ENCODE measurements at regions not wholly inside any gene's neighbourhood (a gene's known extent, or its start where the extent isn't known, plus 50 kb on each side); places are given as distances from the start of the nearest gene placed in this dataset.

- TF ChIP-seq ZFP3 (CRISPR knock-in tag; IDR thresholded peaks at IDR 0.05) (no peak), ESRRG (CRISPR knock-in tag; IDR thresholded peaks at IDR 0.05) (no peak), TOX (CRISPR knock-in tag; IDR thresholded peaks at IDR 0.05; ENCODE audit: borderline replicate concordance) (no peak), CSDC2 (CRISPR knock-in tag; IDR thresholded peaks at IDR 0.05) (no peak), RARB (CRISPR knock-in tag; IDR thresholded peaks at IDR 0.05) (no peak), ZNF565 (CRISPR knock-in tag; conservative IDR thresholded peaks at IDR 0.05; ENCODE audit: low read depth) (no peak), ZNF70 (CRISPR knock-in tag; IDR thresholded peaks at IDR 0.05) (no peak), SNAI2 (CRISPR knock-in tag; IDR thresholded peaks at IDR 0.05) (no peak), ZFP30 (CRISPR knock-in tag; IDR thresholded peaks at IDR 0.05) (no peak), POU6F1 (CRISPR knock-in tag; IDR thresholded peaks at IDR 0.05; ENCODE audit: borderline replicate concordance, low read depth) (no peak), ISL1 (CRISPR knock-in tag; IDR thresholded peaks at IDR 0.05) (no peak), OSR1 (CRISPR knock-in tag; IDR thresholded peaks at IDR 0.05) (no peak), ZNF8 (CRISPR knock-in tag; IDR thresholded peaks at IDR 0.05) (no peak), TCF4 (CRISPR knock-in tag; IDR thresholded peaks at IDR 0.05; ENCODE audit: borderline replicate concordance) (no peak)
Observed at GRCh38 chr6:43871933-43872332, 101.9 kb downstream of the VEGFA start.

GRCh38 chr6:43871284-43871683 is 101.3 kb downstream of the VEGFA start:
- TF ChIP-seq ISL1 (CRISPR knock-in tag; IDR thresholded peaks at IDR 0.05) (no peak), GLIS3 (CRISPR knock-in tag; IDR thresholded peaks at IDR 0.05) (no peak), ZFP3 (CRISPR knock-in tag; IDR thresholded peaks at IDR 0.05) (0 out of 2 replicates have a peak, but pooled peaks have one; percentile 25), CSDC2 (CRISPR knock-in tag; IDR thresholded peaks at IDR 0.05) (no peak), ARNTL (CRISPR knock-in tag; IDR thresholded peaks at IDR 0.05; ENCODE audit: borderline replicate concordance, low read depth) (no peak)

More at GRCh38 chr6:43871933-43872332, 101.9 kb downstream of the VEGFA start:
- no peak for ATAC-seq

DNA sequence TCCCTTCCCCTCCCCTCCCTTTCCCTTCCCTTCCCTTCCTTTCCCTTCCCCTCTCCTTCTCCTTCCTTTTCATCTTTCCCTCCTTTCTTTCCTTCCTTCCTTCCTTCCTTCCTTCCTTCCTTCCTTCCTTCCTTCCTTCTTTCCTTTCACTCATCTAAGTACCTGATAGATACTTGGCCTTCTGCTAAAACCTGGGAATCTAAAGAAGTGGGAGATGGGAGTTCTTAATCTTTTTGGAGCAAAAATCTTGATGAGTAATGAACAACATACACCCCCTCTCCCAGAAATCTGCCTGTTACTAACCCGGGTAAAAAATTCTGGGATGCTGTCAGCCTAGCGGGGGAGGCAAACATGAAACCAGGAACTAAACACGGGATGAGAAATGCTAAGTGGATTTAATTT is 100.7 kb downstream of the VEGFA start:
- no peak for ATAC-seq
- TF ChIP-seq BACH2 (CRISPR knock-in tag; IDR thresholded peaks at IDR 0.05; ENCODE audit: borderline replicate concordance) (no peak), RARB (CRISPR knock-in tag; IDR thresholded peaks at IDR 0.05) (no peak), SNAI2 (CRISPR knock-in tag; IDR thresholded peaks at IDR 0.05) (no peak), ZNF565 (CRISPR knock-in tag; conservative IDR thresholded peaks at IDR 0.05; ENCODE audit: low read depth) (no peak), POU6F1 (CRISPR knock-in tag; IDR thresholded peaks at IDR 0.05; ENCODE audit: borderline replicate concordance, low read depth) (no peak), ZC3H10 (CRISPR knock-in tag; IDR thresholded peaks at IDR 0.05) (no peak), ZNF8 (CRISPR knock-in tag; IDR thresholded peaks at IDR 0.05) (no peak), GLIS3 (CRISPR knock-in tag; IDR thresholded peaks at IDR 0.05) (no peak), ZFP30 (CRISPR knock-in tag; IDR thresholded peaks at IDR 0.05) (no peak), ZNF70 (CRISPR knock-in tag; IDR thresholded peaks at IDR 0.05) (no peak), TOX (CRISPR knock-in tag; IDR thresholded peaks at IDR 0.05; ENCODE audit: borderline replicate concordance) (no peak), PPARA (CRISPR knock-in tag; IDR thresholded peaks at IDR 0.05; ENCODE audit: borderline replicate concordance) (no peak)
- TF ChIP-seq, protein P1, sequence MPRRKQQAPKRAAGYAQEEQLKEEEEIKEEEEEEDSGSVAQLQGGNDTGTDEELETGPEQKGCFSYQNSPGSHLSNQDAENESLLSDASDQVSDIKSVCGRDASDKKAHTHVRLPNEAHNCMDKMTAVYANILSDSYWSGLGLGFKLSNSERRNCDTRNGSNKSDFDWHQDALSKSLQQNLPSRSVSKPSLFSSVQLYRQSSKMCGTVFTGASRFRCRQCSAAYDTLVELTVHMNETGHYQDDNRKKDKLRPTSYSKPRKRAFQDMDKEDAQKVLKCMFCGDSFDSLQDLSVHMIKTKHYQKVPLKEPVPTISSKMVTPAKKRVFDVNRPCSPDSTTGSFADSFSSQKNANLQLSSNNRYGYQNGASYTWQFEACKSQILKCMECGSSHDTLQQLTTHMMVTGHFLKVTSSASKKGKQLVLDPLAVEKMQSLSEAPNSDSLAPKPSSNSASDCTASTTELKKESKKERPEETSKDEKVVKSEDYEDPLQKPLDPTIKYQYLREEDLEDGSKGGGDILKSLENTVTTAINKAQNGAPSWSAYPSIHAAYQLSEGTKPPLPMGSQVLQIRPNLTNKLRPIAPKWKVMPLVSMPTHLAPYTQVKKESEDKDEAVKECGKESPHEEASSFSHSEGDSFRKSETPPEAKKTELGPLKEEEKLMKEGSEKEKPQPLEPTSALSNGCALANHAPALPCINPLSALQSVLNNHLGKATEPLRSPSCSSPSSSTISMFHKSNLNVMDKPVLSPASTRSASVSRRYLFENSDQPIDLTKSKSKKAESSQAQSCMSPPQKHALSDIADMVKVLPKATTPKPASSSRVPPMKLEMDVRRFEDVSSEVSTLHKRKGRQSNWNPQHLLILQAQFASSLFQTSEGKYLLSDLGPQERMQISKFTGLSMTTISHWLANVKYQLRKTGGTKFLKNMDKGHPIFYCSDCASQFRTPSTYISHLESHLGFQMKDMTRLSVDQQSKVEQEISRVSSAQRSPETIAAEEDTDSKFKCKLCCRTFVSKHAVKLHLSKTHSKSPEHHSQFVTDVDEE (CRISPR knock-in tag; IDR thresholded peaks at IDR 0.05) = no peak

More at GRCh38 chr6:43871284-43871683, 101.3 kb downstream of the VEGFA start:
- ATAC-seq = no peak

- no peak for ATAC-seq
- TF ChIP-seq ZNF565 (CRISPR knock-in tag; conservative IDR thresholded peaks at IDR 0.05; ENCODE audit: low read depth) (no peak), ZNF70 (CRISPR knock-in tag; IDR thresholded peaks at IDR 0.05) (no peak), ZFP3 (CRISPR knock-in tag; IDR thresholded peaks at IDR 0.05) (no peak), ZC3H10 (CRISPR knock-in tag; IDR thresholded peaks at IDR 0.05) (no peak), ISL1 (CRISPR knock-in tag; IDR thresholded peaks at IDR 0.05) (no peak), SNAI2 (CRISPR knock-in tag; IDR thresholded peaks at IDR 0.05) (no peak), ZFP30 (CRISPR knock-in tag; IDR thresholded peaks at IDR 0.05) (no peak), TOX (CRISPR knock-in tag; IDR thresholded peaks at IDR 0.05; ENCODE audit: borderline replicate concordance) (no peak), RARB (CRISPR knock-in tag; IDR thresholded peaks at IDR 0.05) (no peak), ESRRG (CRISPR knock-in tag; IDR thresholded peaks at IDR 0.05) (no peak), TCF4 (CRISPR knock-in tag; IDR thresholded peaks at IDR 0.05; ENCODE audit: borderline replicate concordance) (no peak)
- TF ChIP-seq, protein P2, sequence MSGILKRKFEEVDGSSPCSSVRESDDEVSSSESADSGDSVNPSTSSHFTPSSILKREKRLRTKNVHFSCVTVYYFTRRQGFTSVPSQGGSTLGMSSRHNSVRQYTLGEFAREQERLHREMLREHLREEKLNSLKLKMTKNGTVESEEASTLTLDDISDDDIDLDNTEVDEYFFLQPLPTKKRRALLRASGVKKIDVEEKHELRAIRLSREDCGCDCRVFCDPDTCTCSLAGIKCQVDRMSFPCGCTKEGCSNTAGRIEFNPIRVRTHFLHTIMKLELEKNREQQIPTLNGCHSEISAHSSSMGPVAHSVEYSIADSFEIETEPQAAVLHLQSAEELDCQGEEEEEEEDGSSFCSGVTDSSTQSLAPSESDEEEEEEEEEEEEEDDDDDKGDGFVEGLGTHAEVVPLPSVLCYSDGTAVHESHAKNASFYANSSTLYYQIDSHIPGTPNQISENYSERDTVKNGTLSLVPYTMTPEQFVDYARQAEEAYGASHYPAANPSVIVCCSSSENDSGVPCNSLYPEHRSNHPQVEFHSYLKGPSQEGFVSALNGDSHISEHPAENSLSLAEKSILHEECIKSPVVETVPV (CRISPR knock-in tag; IDR thresholded peaks at IDR 0.05) = no peak
- TF ChIP-seq, protein P1 (CRISPR knock-in tag; IDR thresholded peaks at IDR 0.05) = no peak
Observed at GRCh38 chr6:43869792-43870659, 100.0 kb downstream of the VEGFA start.
